Sigmoid colon (tissue), 4 donors: ENCODE measurements at regions not wholly inside any gene's neighbourhood (a gene's known extent, or its start where the extent isn't known, plus 50 kb on each side); places are given as distances from the start of the nearest gene placed in this dataset.

Experiments used
- CTCF ChIP-seq, 4 experiments: fragments of 450-650 bp in 3 of 4; fragments of 200-600 bp in 1 of 4; IDR thresholded peaks; one replicate each; pipeline ENCODE4 v1.5.1; 2016 to 2019; ENCODE audit warnings: antibody characterized with exemption in 4 of 4, mild to moderate bottlenecking in 3 of 4, moderate library complexity in 2 of 4
- POLR2A ChIP-seq, 2 donors: fragments of 450-650 bp; IDR thresholded peaks; one replicate each; pipeline ENCODE4 v1.6.1; 2016; ENCODE audit warnings: antibody characterized with exemption in 2 of 2, mild to moderate bottlenecking in 2 of 2, moderate library complexity in 2 of 2
- POLR2AphosphoS5 ChIP-seq, 4 donors: sonication (generic); formaldehyde crosslinking; IDR thresholded peaks; one replicate each; pipeline ENCODE4 v1.6.1; 2017; ENCODE audit warnings: antibody characterized with exemption in 4 of 4

- TF ChIP-seq POLR2A (IDR thresholded peaks at IDR 0.05) = no peak
- TF ChIP-seq CTCF (IDR thresholded peaks at IDR 0.05) = no peak
- no peak for TF ChIP-seq POLR2AphosphoS5 (IDR thresholded peaks at IDR 0.05)
Measured at GRCh38 chr12:124188561-124189405, 106.1 kb upstream of the RFLNA start.
